ENCODE measurements at regions not wholly inside any gene's neighbourhood (a gene's known extent, or its start where the extent isn't known, plus 50 kb on each side); places are given as distances from the start of the nearest gene placed in this dataset.

- no peak for DNase-seq (ENCODE audit: low read depth)
- TF ChIP-seq, protein P1, sequence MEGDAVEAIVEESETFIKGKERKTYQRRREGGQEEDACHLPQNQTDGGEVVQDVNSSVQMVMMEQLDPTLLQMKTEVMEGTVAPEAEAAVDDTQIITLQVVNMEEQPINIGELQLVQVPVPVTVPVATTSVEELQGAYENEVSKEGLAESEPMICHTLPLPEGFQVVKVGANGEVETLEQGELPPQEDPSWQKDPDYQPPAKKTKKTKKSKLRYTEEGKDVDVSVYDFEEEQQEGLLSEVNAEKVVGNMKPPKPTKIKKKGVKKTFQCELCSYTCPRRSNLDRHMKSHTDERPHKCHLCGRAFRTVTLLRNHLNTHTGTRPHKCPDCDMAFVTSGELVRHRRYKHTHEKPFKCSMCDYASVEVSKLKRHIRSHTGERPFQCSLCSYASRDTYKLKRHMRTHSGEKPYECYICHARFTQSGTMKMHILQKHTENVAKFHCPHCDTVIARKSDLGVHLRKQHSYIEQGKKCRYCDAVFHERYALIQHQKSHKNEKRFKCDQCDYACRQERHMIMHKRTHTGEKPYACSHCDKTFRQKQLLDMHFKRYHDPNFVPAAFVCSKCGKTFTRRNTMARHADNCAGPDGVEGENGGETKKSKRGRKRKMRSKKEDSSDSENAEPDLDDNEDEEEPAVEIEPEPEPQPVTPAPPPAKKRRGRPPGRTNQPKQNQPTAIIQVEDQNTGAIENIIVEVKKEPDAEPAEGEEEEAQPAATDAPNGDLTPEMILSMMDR (IDR thresholded peaks at IDR 0.05; ENCODE audit: control insufficient read depth, extremely low read depth, insufficient read depth): no peak
- H3K4me3 ChIP-seq (ENCODE audit: low read depth, low read length): no peak overlapping the region
Observed at GRCh38 chr17:79286440-79286839, 211.8 kb downstream of the ENGASE start.

- no peak for DNase-seq (ENCODE audit: low read depth)
- H3K4me3 ChIP-seq (ENCODE audit: low read depth, low read length): no peak overlapping the region
- TF ChIP-seq, protein P1 (IDR thresholded peaks at IDR 0.05; ENCODE audit: control insufficient read depth, extremely low read depth, insufficient read depth): no peak
Observed at GRCh38 chr17:79285973-79286372, 211.3 kb downstream of the ENGASE start.

- DNase-seq (ENCODE audit: low read depth): no peak
- TF ChIP-seq, protein P1 (IDR thresholded peaks at IDR 0.05; ENCODE audit: control insufficient read depth, extremely low read depth, insufficient read depth): no peak
- H3K4me3 ChIP-seq (ENCODE audit: low read depth, low read length): no peak overlapping the region
Observed at GRCh38 chr17:79282294-79282693, 207.7 kb downstream of the ENGASE start.

GRCh38 chr17:79281803-79282202, 207.2 kb downstream of the ENGASE start:
- TF ChIP-seq, protein P1 (IDR thresholded peaks at IDR 0.05; ENCODE audit: control insufficient read depth, extremely low read depth, insufficient read depth): no peak
- H3K4me3 ChIP-seq (ENCODE audit: low read depth, low read length): no peak overlapping the region
- no peak for DNase-seq (ENCODE audit: low read depth)

- TF ChIP-seq, protein P1 (IDR thresholded peaks at IDR 0.05; ENCODE audit: control insufficient read depth, extremely low read depth, insufficient read depth): no peak
- no peak for DNase-seq (ENCODE audit: low read depth)
- no peak overlapping the region for H3K4me3 ChIP-seq (ENCODE audit: low read depth, low read length)
Observed at GRCh38 chr17:79280866-79281572, 206.4 kb downstream of the ENGASE start.

GRCh38 chr17:79280010-79280409, 205.4 kb downstream of the ENGASE start:
- no peak for DNase-seq (ENCODE audit: low read depth)
- TF ChIP-seq, protein P1 (IDR thresholded peaks at IDR 0.05; ENCODE audit: control insufficient read depth, extremely low read depth, insufficient read depth): no peak
- no peak overlapping the region for H3K4me3 ChIP-seq (ENCODE audit: low read depth, low read length)

- TF ChIP-seq, protein P1 (IDR thresholded peaks at IDR 0.05; ENCODE audit: control insufficient read depth, extremely low read depth, insufficient read depth): no peak
- DNase-seq (ENCODE audit: low read depth): no peak
- no peak overlapping the region for H3K4me3 ChIP-seq (ENCODE audit: low read depth, low read length)
Observed at GRCh38 chr17:79279320-79279719, 204.7 kb downstream of the ENGASE start.

All from LNCaP clone FGC (cell line).